Stomach (tissue), 8 donors: ENCODE measurements at regions not wholly inside any gene's neighbourhood (a gene's known extent, or its start where the extent isn't known, plus 50 kb on each side); places are given as distances from the start of the nearest gene placed in this dataset.

ENCODE experiments used
- DNase-seq, 2 donors: peaks; one replicate each; pipeline versions ENCODE4 v3.0.0 to v3.0.0-alpha.2; 2013 to 2019
- H3K27ac ChIP-seq, 5 donors: fragments of 200-600 bp in 4 of 5; sonication (generic) in 4 of 5; one replicate each; pipeline ENCODE4 v1.5.1; 2013 to 2019; ENCODE audit warnings: mild to moderate bottlenecking in 1 of 5, moderate library complexity in 1 of 5
- H3K27me3 ChIP-seq, 3 donors: fragments of 200-600 bp; sonication (generic); one replicate each; pipeline ENCODE4 v1.5.1; 2017 to 2019; ENCODE audit warnings: mixed run types in 1 of 3
- H3K36me3 ChIP-seq, 4 donors: fragments of 200-600 bp; sonication (generic); 1 replicate in 3 of 4; 2 replicates in 1 of 4; pipeline ENCODE4 v1.5.1; 2016 to 2019
- H3K4me1 ChIP-seq, 4 donors: fragments of 200-600 bp; sonication (generic); one replicate each; pipeline ENCODE4 v1.5.1; 2016 to 2019
- H3K4me3 ChIP-seq, 4 donors: fragments of 200-600 bp; sonication (generic) in 3 of 4; one replicate each; pipeline ENCODE4 v1.5.1; 2016 to 2019; ENCODE audit warnings: mild to moderate bottlenecking in 1 of 4
- H3K9me3 ChIP-seq, 4 donors: fragments of 200-600 bp; sonication (generic); one replicate each; pipeline ENCODE4 v1.5.1; 2016 to 2019
- EP300 ChIP-seq: sonication (generic); formaldehyde crosslinking; IDR thresholded peaks from one replicate; pipeline ENCODE4 v1.6.1; 2017; ENCODE audit warnings: antibody characterized with exemption
- POLR2A ChIP-seq, 4 donors: fragments of 450-650 bp; IDR thresholded peaks; one replicate each; pipeline ENCODE4 v1.6.1; 2016; ENCODE audit warnings: antibody characterized with exemption in 4 of 4, control low read depth in 2 of 4, mild to moderate bottlenecking in 1 of 4, moderate library complexity in 1 of 4
- POLR2AphosphoS5 ChIP-seq, 3 donors: sonication (generic); formaldehyde crosslinking; IDR thresholded peaks; one replicate each; pipeline ENCODE4 v1.6.1; 2016; ENCODE audit warnings: antibody characterized with exemption in 3 of 3
- WGBS, 5 donors: extraction: QIAGEN DNeasy Blood & Tissue Kit in 3 of 5; methylation state at CpG; one replicate each; pipeline versions ENCODE4 v1.1.5 to v1.1.7; 2013 to 2018; 5-methylcytosine and 5-hydroxymethylcytosine counted together
- intact Hi-C: fragments of 100-400 bp; cut with DNase I; formaldehyde crosslinking; loops from one replicate; pipeline ENCODE4 v1.15.1; 2023; ENCODE audit warnings: low total_unique reads
- TF ChIP-seq, protein P1 (sequence below), 7 experiments: fragments of 450-650 bp in 4 of 7; fragments of 200-600 bp in 3 of 7; sonication (generic) in 3 of 7; IDR thresholded peaks; one replicate each; pipeline ENCODE4 v1.5.1; 2016 to 2019; ENCODE audit warnings: antibody characterized with exemption in 7 of 7, control low read depth in 2 of 7, mild to moderate bottlenecking in 1 of 7
- donor health status: healthy with polysubstance abuse.
- donor health status: Bipolar disorder and iron deficiency.
- donor health status: healthy.

DNA sequence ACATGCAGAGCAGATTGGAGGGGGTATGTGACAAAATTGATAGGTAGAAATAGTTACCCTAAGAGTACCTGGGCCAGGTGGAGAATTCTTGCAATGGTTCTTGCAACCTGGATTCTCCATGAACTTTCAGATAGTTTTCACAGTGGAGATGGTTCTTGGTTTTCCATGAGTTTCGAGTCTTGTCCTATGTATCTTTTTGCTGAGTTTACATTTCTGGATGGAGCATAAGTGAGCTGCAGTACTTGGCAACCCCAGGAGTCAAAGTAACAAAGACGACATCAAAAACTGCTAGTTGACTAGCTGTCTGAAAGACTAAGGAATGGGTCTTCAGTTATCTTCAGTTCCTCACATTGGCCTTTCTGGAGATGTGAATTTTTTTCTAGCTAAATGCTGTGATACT is 196.6 kb upstream of the RAD23B start:
- 65 to 90% (median 83%) methylated on average over 2 of the region's 2 CpGs for WGBS, 5 donors
- H3K4me3 ChIP-seq, result no peak overlapping the region
- no peak for DNase-seq
- H3K36me3 ChIP-seq, result no peaks in the 10 kb centered on the region
- TF ChIP-seq EP300 (no peak), POLR2AphosphoS5 (IDR thresholded peaks at IDR 0.05) (no peak), POLR2A (IDR thresholded peaks at IDR 0.05) (no peak)
- TF ChIP-seq, protein P1, sequence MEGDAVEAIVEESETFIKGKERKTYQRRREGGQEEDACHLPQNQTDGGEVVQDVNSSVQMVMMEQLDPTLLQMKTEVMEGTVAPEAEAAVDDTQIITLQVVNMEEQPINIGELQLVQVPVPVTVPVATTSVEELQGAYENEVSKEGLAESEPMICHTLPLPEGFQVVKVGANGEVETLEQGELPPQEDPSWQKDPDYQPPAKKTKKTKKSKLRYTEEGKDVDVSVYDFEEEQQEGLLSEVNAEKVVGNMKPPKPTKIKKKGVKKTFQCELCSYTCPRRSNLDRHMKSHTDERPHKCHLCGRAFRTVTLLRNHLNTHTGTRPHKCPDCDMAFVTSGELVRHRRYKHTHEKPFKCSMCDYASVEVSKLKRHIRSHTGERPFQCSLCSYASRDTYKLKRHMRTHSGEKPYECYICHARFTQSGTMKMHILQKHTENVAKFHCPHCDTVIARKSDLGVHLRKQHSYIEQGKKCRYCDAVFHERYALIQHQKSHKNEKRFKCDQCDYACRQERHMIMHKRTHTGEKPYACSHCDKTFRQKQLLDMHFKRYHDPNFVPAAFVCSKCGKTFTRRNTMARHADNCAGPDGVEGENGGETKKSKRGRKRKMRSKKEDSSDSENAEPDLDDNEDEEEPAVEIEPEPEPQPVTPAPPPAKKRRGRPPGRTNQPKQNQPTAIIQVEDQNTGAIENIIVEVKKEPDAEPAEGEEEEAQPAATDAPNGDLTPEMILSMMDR (IDR thresholded peaks at IDR 0.05), result no peak
- no peaks in the 10 kb centered on the region for H3K27me3 ChIP-seq
- H3K27ac ChIP-seq, result no peak overlapping the region
- H3K9me3 ChIP-seq, result no peaks in the 10 kb centered on the region
- no peaks in the 10 kb centered on the region for H3K4me1 ChIP-seq
- intact Hi-C loops, result no loop called here

DNA sequence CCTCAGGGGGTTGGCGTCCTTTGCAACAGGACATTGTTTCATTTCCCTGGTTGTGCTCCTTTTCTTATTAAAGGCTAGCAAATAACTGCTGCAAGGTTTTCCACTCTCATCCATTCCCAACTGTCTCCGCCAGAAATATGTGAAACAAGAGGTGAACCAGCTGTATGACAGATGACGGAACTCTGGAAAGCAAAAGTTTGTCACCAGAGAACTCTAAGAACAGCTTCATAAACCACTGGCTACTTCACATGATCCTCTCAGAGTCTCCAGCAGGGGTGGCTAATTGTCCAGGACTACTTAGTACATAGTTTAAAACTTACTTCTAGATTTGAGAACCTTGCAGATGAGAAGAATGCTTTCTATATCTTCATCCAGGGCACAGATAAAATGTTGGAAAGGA is 195.9 kb upstream of the RAD23B start:
- Histone ChIP-seq H3K27me3 (no peaks in the 10 kb centered on the region), H3K4me1 (no peaks in the 10 kb centered on the region), H3K36me3 (no peaks in the 10 kb centered on the region), H3K4me3 (no peak overlapping the region), H3K9me3 (no peaks in the 10 kb centered on the region), H3K27ac (no peak overlapping the region)
- DNase-seq, result peak in 1 of 2 donors; percentile 11
- TF ChIP-seq EP300 (no peak), POLR2AphosphoS5 (IDR thresholded peaks at IDR 0.05) (no peak), POLR2A (IDR thresholded peaks at IDR 0.05) (no peak)
- TF ChIP-seq, protein P1 (IDR thresholded peaks at IDR 0.05), result no peak
- 79 to 96% (median 83%) methylated on average over 3 of the region's 3 CpGs for whole genome bisulfite sequencing, 5 donors
- intact Hi-C loops, result no loop called here

DNA sequence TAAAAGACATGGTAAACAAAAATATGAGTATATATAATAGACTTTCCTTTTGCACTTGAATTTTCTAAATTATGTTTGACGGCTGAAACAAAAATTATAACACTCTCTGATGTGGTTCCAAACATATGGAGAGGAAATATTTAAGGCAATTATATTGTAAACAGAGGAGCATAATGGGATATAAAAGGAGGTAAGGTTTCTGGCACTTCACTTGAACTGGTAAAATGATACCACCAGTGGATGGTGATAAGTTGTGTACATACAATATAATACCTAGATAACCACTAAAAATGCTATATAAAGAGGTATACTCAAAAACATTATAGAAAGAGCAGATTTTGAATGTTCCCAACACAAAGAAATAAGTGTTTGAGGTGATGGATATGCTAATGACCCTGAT is 192.9 kb upstream of the RAD23B start:
- no peak overlapping the region for H3K4me3 ChIP-seq
- no peak for DNase-seq
- intact Hi-C loops, result no loop called here
- no peaks in the 10 kb centered on the region for H3K4me1 ChIP-seq
- no peaks in the 10 kb centered on the region for H3K27me3 ChIP-seq
- TF ChIP-seq POLR2A (IDR thresholded peaks at IDR 0.05) (no peak), POLR2AphosphoS5 (IDR thresholded peaks at IDR 0.05) (no peak)
- TF ChIP-seq, protein P1 (IDR thresholded peaks at IDR 0.05), result no peak
- H3K9me3 ChIP-seq, result no peaks in the 10 kb centered on the region
- WGBS, 5 donors, result 84 to 90% (median 86%) methylated on average over 1 of the region's 1 CpG
- H3K36me3 ChIP-seq, result no peaks in the 10 kb centered on the region
- no peak overlapping the region for H3K27ac ChIP-seq

DNA sequence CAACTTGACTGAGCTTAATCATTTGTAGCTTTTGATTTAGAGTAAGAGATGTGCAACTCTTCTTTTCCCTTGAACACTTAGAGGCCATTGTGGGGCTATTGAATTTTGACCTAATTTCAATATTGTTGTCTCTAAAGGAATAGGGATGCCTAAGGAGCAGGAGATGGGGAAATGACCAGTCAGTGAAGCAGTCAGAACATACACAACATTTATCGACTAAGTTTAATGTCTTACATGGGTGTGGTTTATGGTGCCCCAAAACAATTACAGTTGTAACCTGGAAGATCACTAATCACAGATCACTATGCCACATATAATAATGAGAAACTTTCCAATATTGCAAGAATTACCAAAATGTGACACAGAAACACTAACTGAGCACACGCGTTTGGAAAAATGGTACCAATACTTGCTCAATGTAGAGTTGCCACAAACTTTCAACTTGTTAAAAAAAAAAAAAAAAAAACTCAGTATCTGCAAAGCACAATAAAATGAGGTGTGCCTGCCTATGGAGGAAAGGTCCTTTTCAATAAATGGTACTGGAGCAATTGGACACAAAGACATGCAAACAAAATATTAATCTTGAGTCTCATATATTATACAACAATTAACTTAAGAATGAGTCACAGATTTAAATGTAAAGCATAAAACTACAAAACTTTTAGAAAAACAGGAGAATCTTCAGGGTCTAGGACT is 189.6 kb upstream of the RAD23B start:
- 92 to 97% (median 95%) methylated on average over 3 of the region's 3 CpGs for WGBS, 5 donors

More for the DNA sequence above, 189.6 kb upstream of the RAD23B start:
- Histone ChIP-seq H3K9me3 (no peaks in the 10 kb centered on the region), H3K27ac (no peak overlapping the region), H3K27me3 (no peaks in the 10 kb centered on the region), H3K4me1 (no peaks in the 10 kb centered on the region), H3K4me3 (no peak overlapping the region), H3K36me3 (no peaks in the 10 kb centered on the region)
- no peak for DNase-seq
- intact Hi-C loops, result no loop called here
- TF ChIP-seq POLR2AphosphoS5 (IDR thresholded peaks at IDR 0.05), result no peak
- TF ChIP-seq EP300, result no peak
- TF ChIP-seq, protein P1 (IDR thresholded peaks at IDR 0.05), result no peak
- no peak for TF ChIP-seq POLR2A (IDR thresholded peaks at IDR 0.05)
